Tibial artery (tissue), 4 donors: ENCODE measurements at regions not wholly inside any gene's neighbourhood (a gene's known extent, or its start where the extent isn't known, plus 50 kb on each side); places are given as distances from the start of the nearest gene placed in this dataset.

Experiments used
- DNase-seq, 2 donors: peaks; one replicate each; pipeline ENCODE4 v3.0.0-alpha.2; 2019
- H3K27ac ChIP-seq, 2 donors: fragments of 200-600 bp; sonication (generic) in 1 of 2; 1 replicate in 1 of 2; 2 replicates in 1 of 2; pipeline ENCODE4 v1.5.1; 2018 to 2019; ENCODE audit warnings: mild to moderate bottlenecking in 1 of 2
- H3K27me3 ChIP-seq, 2 donors: fragments of 200-600 bp; sonication (generic) in 1 of 2; one replicate each; pipeline versions ENCODE4 v1.5.1 to v1.6.0; 2016 to 2019
- H3K36me3 ChIP-seq, 3 donors: fragments of 200-600 bp; sonication (generic) in 2 of 3; one replicate each; pipeline ENCODE4 v1.5.1; 2016 to 2019; ENCODE audit warnings: mild to moderate bottlenecking in 2 of 3
- H3K4me1 ChIP-seq, 4 donors: fragments of 200-600 bp; sonication (generic) in 2 of 4; 1 replicate in 3 of 4; 2 replicates in 1 of 4; pipeline ENCODE4 v1.5.1; 2016 to 2019
- H3K4me3 ChIP-seq, 2 donors: fragments of 200-600 bp; sonication (generic) in 1 of 2; 1 replicate in 1 of 2; 2 replicates in 1 of 2; pipeline ENCODE4 v1.5.1; 2018 to 2019; ENCODE audit warnings: mild to moderate bottlenecking in 2 of 2
- H3K9me3 ChIP-seq, 3 donors: fragments of 200-600 bp; sonication (generic) in 1 of 3; one replicate each; pipeline ENCODE4 v1.5.1; 2016 to 2019
- intact Hi-C: fragments of 100-400 bp; cut with DNase I; formaldehyde crosslinking; loops from one replicate; pipeline ENCODE4 v1.15.0; 2023; ENCODE audit warnings: low total_unique reads
- TF ChIP-seq, protein P1 (sequence below), 2 experiments: fragments of 200-600 bp in 1 of 2; fragments of 450-650 bp in 1 of 2; IDR thresholded peaks; one replicate each; pipeline ENCODE4 v1.5.1; 2017 to 2019; ENCODE audit warnings: antibody characterized with exemption in 2 of 2, mild to moderate bottlenecking in 1 of 2, moderate library complexity in 1 of 2

DNA sequence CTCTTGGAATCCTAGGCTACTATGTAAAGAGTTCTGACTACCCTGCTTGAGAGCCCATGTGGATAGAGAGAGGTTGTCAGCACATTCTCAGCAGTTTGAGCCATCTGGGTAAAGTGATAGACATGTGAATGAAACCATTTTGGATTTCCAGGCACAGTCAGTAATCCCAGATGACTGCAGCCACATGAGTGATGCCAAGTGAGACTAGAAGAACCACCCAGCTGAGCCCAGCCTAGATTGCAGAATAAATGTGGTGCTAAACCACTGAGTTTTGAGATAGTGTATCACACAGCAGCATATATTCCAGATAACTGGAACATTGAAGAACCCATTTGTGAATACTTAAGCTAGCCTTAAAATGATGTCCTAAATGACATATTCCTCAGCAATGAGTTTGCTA is 166.2 kb downstream of the ATP6V1G3 start:
- no peak for DNase-seq
- intact Hi-C loops = no loop called here
- Histone ChIP-seq H3K4me3 (no peak overlapping the region), H3K36me3 (no peaks in the 10 kb centered on the region), H3K27me3 (no peaks in the 10 kb centered on the region), H3K4me1 (no peaks in the 10 kb centered on the region), H3K27ac (no peak overlapping the region), H3K9me3 (peaks cover 0 to 11% (median 3%) of the 10 kb centered on the region in 3 donors)
- TF ChIP-seq, protein P1, sequence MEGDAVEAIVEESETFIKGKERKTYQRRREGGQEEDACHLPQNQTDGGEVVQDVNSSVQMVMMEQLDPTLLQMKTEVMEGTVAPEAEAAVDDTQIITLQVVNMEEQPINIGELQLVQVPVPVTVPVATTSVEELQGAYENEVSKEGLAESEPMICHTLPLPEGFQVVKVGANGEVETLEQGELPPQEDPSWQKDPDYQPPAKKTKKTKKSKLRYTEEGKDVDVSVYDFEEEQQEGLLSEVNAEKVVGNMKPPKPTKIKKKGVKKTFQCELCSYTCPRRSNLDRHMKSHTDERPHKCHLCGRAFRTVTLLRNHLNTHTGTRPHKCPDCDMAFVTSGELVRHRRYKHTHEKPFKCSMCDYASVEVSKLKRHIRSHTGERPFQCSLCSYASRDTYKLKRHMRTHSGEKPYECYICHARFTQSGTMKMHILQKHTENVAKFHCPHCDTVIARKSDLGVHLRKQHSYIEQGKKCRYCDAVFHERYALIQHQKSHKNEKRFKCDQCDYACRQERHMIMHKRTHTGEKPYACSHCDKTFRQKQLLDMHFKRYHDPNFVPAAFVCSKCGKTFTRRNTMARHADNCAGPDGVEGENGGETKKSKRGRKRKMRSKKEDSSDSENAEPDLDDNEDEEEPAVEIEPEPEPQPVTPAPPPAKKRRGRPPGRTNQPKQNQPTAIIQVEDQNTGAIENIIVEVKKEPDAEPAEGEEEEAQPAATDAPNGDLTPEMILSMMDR (IDR thresholded peaks at IDR 0.05) = no peak

DNA sequence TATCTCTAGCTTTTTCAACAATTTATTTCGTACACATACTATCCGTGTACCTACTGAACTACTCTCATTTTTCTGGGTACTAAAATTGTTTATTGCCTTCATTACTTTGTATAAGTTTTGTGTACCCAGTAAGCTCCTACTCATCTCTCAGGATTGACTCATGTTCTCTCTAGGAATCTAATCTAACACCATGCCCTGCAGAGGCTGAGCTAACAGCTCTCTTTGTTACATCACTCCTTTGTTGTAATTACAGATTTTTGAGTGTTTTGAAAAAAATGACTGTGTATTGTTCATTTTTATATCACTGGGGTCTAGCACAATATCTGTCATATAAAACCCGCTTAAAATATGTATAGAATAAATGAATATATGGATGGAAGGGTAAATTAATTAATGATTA is 167.1 kb downstream of the ATP6V1G3 start:
- Histone ChIP-seq H3K27ac (no peak overlapping the region), H3K9me3 (peaks cover 0 to 11% (median 3%) of the 10 kb centered on the region in 3 donors), H3K36me3 (no peaks in the 10 kb centered on the region), H3K4me3 (no peak overlapping the region), H3K4me1 (no peaks in the 10 kb centered on the region), H3K27me3 (no peaks in the 10 kb centered on the region)
- intact Hi-C loops = no loop called here
- TF ChIP-seq, protein P1 (IDR thresholded peaks at IDR 0.05) = no peak
- no peak for DNase-seq
